ENCODE measurements at regions not wholly inside any gene's neighbourhood (a gene's known extent, or its start where the extent isn't known, plus 50 kb on each side); places are given as distances from the start of the nearest gene placed in this dataset.

- intact Hi-C loops (cut with DNase I), result no loop called here
- Histone ChIP-seq H3K27ac (ENCODE audit: low read depth in 2 of 2, low read length in 2 of 2) (no peak overlapping the region), H3K36me3 (ENCODE audit: control insufficient read depth in 2 of 3, insufficient read depth in 3 of 3, low read length in 3 of 3) (no peaks in the 10 kb centered on the region), H3K4me1 (ENCODE audit: control insufficient read depth in 2 of 3, insufficient read depth in 2 of 3, low read depth in 1 of 3, low read length in 3 of 3) (no peaks in the 10 kb centered on the region), H3K9me3 (ENCODE audit: control insufficient read depth in 2 of 3, insufficient read depth in 1 of 3, low read length in 3 of 3) (no peaks in the 10 kb centered on the region), H3K27me3 (ENCODE audit: control insufficient read depth, insufficient read depth, low read length) (no peaks in the 10 kb centered on the region), H3K9ac (ENCODE audit: low read length in 3 of 3) (no peak overlapping the region), H3K4me3 (ENCODE audit: low read length in 3 of 3) (no peak overlapping the region)
- FAIRE-seq (no peak), DNase-seq (peak in 1 of 5 donors; percentile 45)
- no peak for TF ChIP-seq CTCF (IDR thresholded peaks at IDR 0.05; ENCODE audit: borderline replicate concordance, extremely low read depth, insufficient read depth)
Measured at GRCh38 chr20:60565083-60565482, 606.9 kb downstream of the CDH26 start.

GRCh38 chr20:60565551-60565950 lies 607.3 kb downstream of the CDH26 start:
- no peaks in the 10 kb centered on the region for H3K9me3 ChIP-seq (ENCODE audit: control insufficient read depth in 2 of 3, insufficient read depth in 1 of 3, low read length in 3 of 3)
- H3K36me3 ChIP-seq (ENCODE audit: control insufficient read depth in 2 of 3, insufficient read depth in 3 of 3, low read length in 3 of 3), result no peaks in the 10 kb centered on the region
- H3K27ac ChIP-seq (ENCODE audit: low read depth in 2 of 2, low read length in 2 of 2), result no peak overlapping the region
- intact Hi-C loops (cut with DNase I), result no loop called here
- no peak overlapping the region for H3K4me3 ChIP-seq (ENCODE audit: low read length in 3 of 3)
- H3K27me3 ChIP-seq (ENCODE audit: control insufficient read depth, insufficient read depth, low read length), result no peaks in the 10 kb centered on the region
- no peak for TF ChIP-seq CTCF (IDR thresholded peaks at IDR 0.05; ENCODE audit: borderline replicate concordance, extremely low read depth, insufficient read depth)
- DNase-seq, result no peak
- H3K9ac ChIP-seq (ENCODE audit: low read length in 3 of 3), result no peak overlapping the region
- no peaks in the 10 kb centered on the region for H3K4me1 ChIP-seq (ENCODE audit: control insufficient read depth in 2 of 3, insufficient read depth in 2 of 3, low read depth in 1 of 3, low read length in 3 of 3)
- no peak for FAIRE-seq

GRCh38 chr20:60569116-60569515 lies 610.9 kb downstream of the CDH26 start:
- no peak overlapping the region for H3K27ac ChIP-seq (ENCODE audit: low read depth in 2 of 2, low read length in 2 of 2)
- DNase-seq, result no peak
- no peak for TF ChIP-seq CTCF (IDR thresholded peaks at IDR 0.05; ENCODE audit: borderline replicate concordance, extremely low read depth, insufficient read depth)
- no peak overlapping the region for H3K4me3 ChIP-seq (ENCODE audit: low read length in 3 of 3)
- H3K4me1 ChIP-seq (ENCODE audit: control insufficient read depth in 2 of 3, insufficient read depth in 2 of 3, low read depth in 1 of 3, low read length in 3 of 3), result no peaks in the 10 kb centered on the region
- no peak overlapping the region for H3K9ac ChIP-seq (ENCODE audit: low read length in 3 of 3)
- H3K9me3 ChIP-seq (ENCODE audit: control insufficient read depth in 2 of 3, insufficient read depth in 1 of 3, low read length in 3 of 3), result no peaks in the 10 kb centered on the region
- intact Hi-C loops (cut with DNase I), result no loop called here
- no peaks in the 10 kb centered on the region for H3K27me3 ChIP-seq (ENCODE audit: control insufficient read depth, insufficient read depth, low read length)
- FAIRE-seq, result no peak
- no peaks in the 10 kb centered on the region for H3K36me3 ChIP-seq (ENCODE audit: control insufficient read depth in 2 of 3, insufficient read depth in 3 of 3, low read length in 3 of 3)

Measured in kidney (tissue), 13 donors.